Fibroblast of mammary gland (primary cell): ENCODE measurements at regions not wholly inside any gene's neighbourhood (a gene's known extent, or its start where the extent isn't known, plus 50 kb on each side); places are given as distances from the start of the nearest gene placed in this dataset.

Experiments used
- DNase-seq: peaks from one replicate; pipeline ENCODE4 v3.0.0-alpha.2; 2010; ENCODE audit warnings: low read depth
- H3K4me3 ChIP-seq: 2 replicates; pipeline ENCODE4 v1.5.1; 2011; ENCODE audit warnings: low read depth, mild to moderate bottlenecking, low read length, moderate library complexity; ENCODE audit not compliant: control insufficient read depth
- TF ChIP-seq, protein P1 (sequence below): conservative IDR thresholded peaks from 2 replicates; pipeline ENCODE4 v1.5.1; 2011; ENCODE audit warnings: low read depth, low read length, inconsistent platforms; ENCODE audit not compliant: control insufficient read depth, insufficient read depth

DNA sequence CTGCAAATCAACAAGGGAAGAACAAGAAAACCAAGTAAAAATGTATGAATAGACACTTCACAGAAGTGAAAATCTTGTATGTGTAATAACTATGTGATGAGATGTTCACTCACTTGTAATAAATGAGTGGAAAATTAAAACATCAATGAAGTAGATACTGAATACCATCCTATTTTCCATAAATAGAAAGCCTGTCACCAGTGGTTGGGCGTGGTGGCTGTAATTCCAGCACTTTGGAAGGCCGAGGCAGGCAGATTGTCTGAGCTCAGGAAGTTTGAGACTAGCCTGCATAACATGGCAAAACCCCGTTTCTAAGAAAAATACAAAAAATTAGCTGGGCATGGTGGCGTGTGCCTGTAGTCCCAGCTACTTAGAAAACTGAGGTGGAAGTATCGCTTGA, 53.5 kb upstream of the SOD3 start:
- DNase-seq = no peak

DNA sequence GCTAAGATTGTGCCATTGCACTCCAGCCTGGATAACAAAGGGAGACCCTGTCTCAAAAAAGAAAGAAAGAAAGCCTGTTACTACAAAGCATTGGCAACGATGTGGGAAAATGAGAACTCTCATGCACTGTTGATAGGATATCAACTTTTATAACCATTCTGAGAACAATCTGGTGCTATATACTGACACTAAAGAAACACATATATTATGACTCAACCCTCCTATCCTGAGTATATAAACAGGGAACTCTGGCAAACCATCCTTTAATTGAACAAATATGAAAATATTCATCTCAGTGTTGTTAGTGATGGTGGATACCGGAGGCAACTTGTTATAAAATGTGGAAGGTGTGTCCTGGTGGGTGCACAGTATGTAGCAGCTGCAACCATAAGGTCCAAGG, 53.0 kb upstream of the SOD3 start:
- no peak for DNase-seq
- H3K4me3 ChIP-seq = no peak overlapping the region
- TF ChIP-seq, protein P1, sequence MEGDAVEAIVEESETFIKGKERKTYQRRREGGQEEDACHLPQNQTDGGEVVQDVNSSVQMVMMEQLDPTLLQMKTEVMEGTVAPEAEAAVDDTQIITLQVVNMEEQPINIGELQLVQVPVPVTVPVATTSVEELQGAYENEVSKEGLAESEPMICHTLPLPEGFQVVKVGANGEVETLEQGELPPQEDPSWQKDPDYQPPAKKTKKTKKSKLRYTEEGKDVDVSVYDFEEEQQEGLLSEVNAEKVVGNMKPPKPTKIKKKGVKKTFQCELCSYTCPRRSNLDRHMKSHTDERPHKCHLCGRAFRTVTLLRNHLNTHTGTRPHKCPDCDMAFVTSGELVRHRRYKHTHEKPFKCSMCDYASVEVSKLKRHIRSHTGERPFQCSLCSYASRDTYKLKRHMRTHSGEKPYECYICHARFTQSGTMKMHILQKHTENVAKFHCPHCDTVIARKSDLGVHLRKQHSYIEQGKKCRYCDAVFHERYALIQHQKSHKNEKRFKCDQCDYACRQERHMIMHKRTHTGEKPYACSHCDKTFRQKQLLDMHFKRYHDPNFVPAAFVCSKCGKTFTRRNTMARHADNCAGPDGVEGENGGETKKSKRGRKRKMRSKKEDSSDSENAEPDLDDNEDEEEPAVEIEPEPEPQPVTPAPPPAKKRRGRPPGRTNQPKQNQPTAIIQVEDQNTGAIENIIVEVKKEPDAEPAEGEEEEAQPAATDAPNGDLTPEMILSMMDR = no peak

More for the DNA sequence above, 53.5 kb upstream of the SOD3 start:
- H3K4me3 ChIP-seq = no peak overlapping the region
- TF ChIP-seq, protein P1 = no peak

DNA sequence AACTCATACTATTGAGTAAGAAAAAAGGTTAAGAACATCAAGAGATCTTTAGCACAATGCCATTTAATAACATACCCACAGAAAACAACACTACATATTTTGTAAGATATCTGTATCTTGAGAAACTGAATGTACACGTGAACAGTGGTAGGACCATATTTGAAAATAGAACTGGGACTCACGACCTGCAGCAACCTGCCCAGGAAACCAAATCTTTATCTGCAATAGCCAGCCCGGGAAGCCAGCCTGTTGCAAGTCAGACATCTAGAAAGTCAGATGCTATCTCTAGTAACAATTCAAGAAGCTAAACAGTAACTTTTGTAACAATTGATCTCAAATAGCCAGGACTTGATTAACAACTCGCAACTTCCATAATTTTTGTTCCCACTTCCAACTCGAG, 52.6 kb upstream of the SOD3 start:
- H3K4me3 ChIP-seq = no peak overlapping the region
- no peak for DNase-seq
- TF ChIP-seq, protein P1 = no peak

DNA sequence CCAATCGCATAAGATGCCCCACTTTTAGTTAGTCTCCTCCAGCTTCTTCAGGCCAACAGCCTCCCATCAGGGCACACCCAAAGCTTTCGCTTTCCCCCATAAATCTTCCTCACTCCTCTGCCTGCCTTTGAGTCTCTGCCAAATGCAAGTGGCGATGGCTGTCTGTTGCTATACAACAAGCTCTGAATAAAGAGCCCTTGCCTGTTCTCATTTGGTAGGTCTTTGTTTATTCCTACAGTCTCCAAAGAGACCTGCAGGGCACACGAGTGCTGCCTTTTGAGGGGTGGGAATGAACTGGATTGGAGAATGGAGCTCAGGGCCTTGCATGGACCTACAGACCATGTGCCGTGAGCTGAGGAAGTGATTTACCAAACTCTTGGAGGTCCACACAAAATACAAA, 52.2 kb upstream of the SOD3 start:
- no peak for DNase-seq
- TF ChIP-seq, protein P1 = no peak
- H3K4me3 ChIP-seq = no peak overlapping the region

DNA sequence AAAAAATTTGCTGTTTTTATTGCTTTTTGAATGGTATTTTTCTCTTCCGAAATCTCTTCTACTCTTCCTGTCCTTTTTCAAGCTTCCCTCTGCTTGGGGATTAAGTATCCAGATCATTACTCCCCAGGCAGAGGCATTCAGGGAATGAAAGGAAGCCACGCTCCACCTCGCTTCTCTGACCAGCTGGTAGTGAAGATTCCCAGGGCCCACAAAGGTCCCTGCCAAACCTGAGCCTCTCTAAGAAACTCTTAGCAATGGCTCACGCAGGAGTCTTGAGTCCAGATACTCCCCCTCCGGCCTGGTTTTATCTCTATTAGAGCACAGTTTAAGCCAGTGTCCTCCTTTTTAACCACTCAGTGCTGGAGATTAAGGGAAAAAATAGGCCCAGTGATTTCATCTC, 51.4 kb upstream of the SOD3 start:
- TF ChIP-seq, protein P1 = no peak
- H3K4me3 ChIP-seq = no peak overlapping the region
- no peak for DNase-seq

DNA sequence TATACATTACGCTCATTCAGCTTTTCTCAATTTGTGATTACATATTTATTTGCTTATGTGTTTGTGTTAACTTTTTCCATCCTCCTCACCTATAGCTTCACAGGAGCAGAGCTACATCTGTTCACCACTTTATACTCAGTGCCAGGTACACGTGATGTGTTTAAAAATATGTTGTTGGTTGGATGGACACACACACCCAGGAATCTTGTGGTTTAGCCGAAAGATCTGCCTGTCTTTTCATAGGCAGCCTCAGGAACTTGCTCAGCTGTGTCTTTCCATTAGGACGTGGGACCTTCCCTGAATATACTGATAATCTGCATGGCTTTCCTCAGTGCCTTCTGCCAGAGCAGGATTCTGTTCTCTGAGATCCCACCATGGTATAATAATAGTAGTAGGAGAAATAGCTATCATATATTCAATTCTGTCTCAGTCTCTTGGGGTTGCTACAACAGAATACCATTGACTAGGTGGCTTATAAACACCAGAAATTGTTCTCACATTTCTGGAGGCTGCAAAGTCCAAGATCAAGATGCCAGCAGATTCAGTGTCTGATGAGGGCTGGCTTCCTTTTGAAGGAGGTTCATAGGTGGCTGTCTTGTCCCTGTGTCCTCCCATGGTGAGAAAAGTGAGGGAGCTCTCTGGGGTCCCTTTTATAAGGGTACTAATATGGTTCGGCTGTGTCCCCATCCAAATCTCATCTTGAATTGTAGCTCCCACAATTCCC, 50.0 kb upstream of the SOD3 start:
- TF ChIP-seq, protein P1 = no peak
- no peak for DNase-seq
- no peak overlapping the region for H3K4me3 ChIP-seq
